ENCODE measurements at regions not wholly inside any gene's neighbourhood (a gene's known extent, or its start where the extent isn't known, plus 50 kb on each side); places are given as distances from the start of the nearest gene placed in this dataset.

GRCh38 chr5:172529896-172530295 is 75.6 kb upstream of the SH3PXD2B start:
- TF ChIP-seq CTCF (IDR thresholded peaks at IDR 0.05): no peak
- TF ChIP-seq POLR2A (IDR thresholded peaks at IDR 0.05): no peak
